Loucy (cell line): ENCODE measurements at regions not wholly inside any gene's neighbourhood (a gene's known extent, or its start where the extent isn't known, plus 50 kb on each side); places are given as distances from the start of the nearest gene placed in this dataset.

Experiments used
- H2AFZ ChIP-seq: fragments of 200-600 bp; sonication (generic); 2 replicates; pipeline ENCODE4 v1.6.0; 2016; ENCODE audit warnings: antibody characterized with exemption, mild to moderate bottlenecking, low read length, moderate library complexity
- H3F3A ChIP-seq: fragments of 200-600 bp; 2 replicates; pipeline ENCODE4 v1.6.0; 2016; ENCODE audit warnings: antibody characterized with exemption, low read depth, mild to moderate bottlenecking
- H3K27me3 ChIP-seq: fragments of 200-600 bp; sonication (generic); 2 replicates; pipeline ENCODE4 v1.6.1; 2014; ENCODE audit warnings: low read length, mild to moderate bottlenecking; ENCODE audit not compliant: insufficient read depth, poor library complexity, severe bottlenecking
- H3K36me3 ChIP-seq: fragments of 200-600 bp; sonication (generic); 2 replicates; pipeline ENCODE4 v1.6.1; 2016; ENCODE audit warnings: low read length; ENCODE audit not compliant: insufficient read depth
- H3K4me1 ChIP-seq: fragments of 200-600 bp; sonication (generic); 2 replicates; pipeline ENCODE4 v1.5.1; 2014; ENCODE audit warnings: low read length, mild to moderate bottlenecking; ENCODE audit not compliant: insufficient read depth, poor library complexity, severe bottlenecking
- H3K4me2 ChIP-seq: fragments of 200-600 bp; sonication (generic); 2 replicates; pipeline ENCODE4 v1.6.0; 2014; ENCODE audit warnings: antibody characterized with exemption, low read length, low read depth, mild to moderate bottlenecking; ENCODE audit not compliant: poor library complexity, severe bottlenecking
- H3K4me3 ChIP-seq: fragments of 200-600 bp; sonication (generic); 2 replicates; pipeline ENCODE4 v1.5.1; 2014; ENCODE audit warnings: low read length, mild to moderate bottlenecking, mixed read lengths; ENCODE audit not compliant: poor library complexity, severe bottlenecking
- H3K79me2 ChIP-seq: fragments of 200-600 bp; sonication (generic); 2 replicates; pipeline ENCODE4 v1.6.1; 2014; ENCODE audit warnings: low read length; ENCODE audit not compliant: insufficient read depth
- H3K9ac ChIP-seq: fragments of 200-600 bp; sonication (generic); 2 replicates; pipeline ENCODE4 v1.6.0; 2014; ENCODE audit warnings: mild to moderate bottlenecking, low read depth, low read length, moderate library complexity; ENCODE audit not compliant: poor library complexity, severe bottlenecking
- H3K9me2 ChIP-seq: fragments of 200-600 bp; sonication (generic); replicated peaks from 2 replicates; pipeline ENCODE4 v1.6.1; 2016; ENCODE audit warnings: low read depth, low read length, mixed read lengths
- H3K9me3 ChIP-seq: fragments of 200-600 bp; sonication (generic); 2 replicates; pipeline ENCODE4 v1.6.1; 2014; ENCODE audit warnings: mild to moderate bottlenecking, antibody characterized with exemption, low read length, low read depth; ENCODE audit not compliant: insufficient read depth
- H4K20me1 ChIP-seq: fragments of 200-600 bp; sonication (generic); 2 replicates; pipeline ENCODE4 v1.6.0; 2014; ENCODE audit warnings: antibody characterized with exemption, low read length, mild to moderate bottlenecking; ENCODE audit not compliant: insufficient read depth, poor library complexity, severe bottlenecking
- EZH2phosphoT487 ChIP-seq: fragments of 200-600 bp; IDR thresholded peaks from 2 replicates; pipeline ENCODE4 v1.6.1; 2018; ENCODE audit warnings: antibody characterized with exemption, mild to moderate bottlenecking, moderate library complexity, borderline replicate concordance
- TF ChIP-seq, protein P1 (sequence below): fragments of 200-600 bp; sonication (generic); conservative IDR thresholded peaks from 2 replicates; pipeline ENCODE4 v1.5.1; 2014; ENCODE audit warnings: mild to moderate bottlenecking, antibody characterized with exemption, low read length

DNA sequence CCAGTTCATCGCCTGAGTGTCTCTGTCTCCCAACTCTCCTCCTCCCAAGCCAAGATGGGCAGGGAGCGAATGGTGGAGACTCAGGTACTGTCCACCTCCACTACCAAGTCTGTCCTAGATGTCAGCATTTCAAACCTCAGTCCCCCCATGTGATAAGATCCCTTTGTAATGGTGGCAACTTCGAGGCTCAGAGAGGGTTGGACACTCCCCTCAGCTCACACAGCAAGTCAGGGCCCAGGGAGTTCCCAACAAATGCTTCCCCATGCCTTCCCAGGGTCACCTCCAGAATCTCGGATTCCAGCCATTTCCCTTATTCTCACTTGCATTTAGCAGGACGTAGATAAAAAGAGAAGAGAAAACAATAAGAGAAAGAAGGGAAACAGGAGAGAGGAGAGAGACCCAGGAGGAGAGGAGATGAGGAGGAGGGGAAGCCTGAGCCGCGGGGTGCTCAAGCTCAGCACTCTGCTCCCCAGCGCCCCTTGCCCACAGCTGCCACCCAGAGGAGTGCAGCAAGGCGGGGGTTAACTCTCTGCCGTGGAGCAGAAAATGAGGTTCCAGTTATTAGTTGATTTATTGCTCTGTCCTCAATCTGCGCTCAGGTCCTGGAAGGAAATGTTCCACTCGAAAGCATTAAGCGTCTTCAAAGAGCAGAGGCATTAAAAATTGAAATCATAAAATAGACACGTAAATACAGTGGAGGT lies 84.1 kb upstream of the LINGO1 start:
- H3K79me2 ChIP-seq, result no peaks in the 10 kb centered on the region
- no peaks in the 10 kb centered on the region for H3K36me3 ChIP-seq
- no peak overlapping the region for H3K9ac ChIP-seq
- no peak overlapping the region for H2AFZ ChIP-seq
- no peaks in the 10 kb centered on the region for H4K20me1 ChIP-seq
- H3F3A ChIP-seq, result no peaks in the 10 kb centered on the region
- H3K4me2 ChIP-seq, result no peak overlapping the region
- H3K9me3 ChIP-seq, result no peaks in the 10 kb centered on the region
- no peaks in the 10 kb centered on the region for H3K9me2 ChIP-seq
- TF ChIP-seq EZH2phosphoT487, result no peak
- TF ChIP-seq, protein P1, sequence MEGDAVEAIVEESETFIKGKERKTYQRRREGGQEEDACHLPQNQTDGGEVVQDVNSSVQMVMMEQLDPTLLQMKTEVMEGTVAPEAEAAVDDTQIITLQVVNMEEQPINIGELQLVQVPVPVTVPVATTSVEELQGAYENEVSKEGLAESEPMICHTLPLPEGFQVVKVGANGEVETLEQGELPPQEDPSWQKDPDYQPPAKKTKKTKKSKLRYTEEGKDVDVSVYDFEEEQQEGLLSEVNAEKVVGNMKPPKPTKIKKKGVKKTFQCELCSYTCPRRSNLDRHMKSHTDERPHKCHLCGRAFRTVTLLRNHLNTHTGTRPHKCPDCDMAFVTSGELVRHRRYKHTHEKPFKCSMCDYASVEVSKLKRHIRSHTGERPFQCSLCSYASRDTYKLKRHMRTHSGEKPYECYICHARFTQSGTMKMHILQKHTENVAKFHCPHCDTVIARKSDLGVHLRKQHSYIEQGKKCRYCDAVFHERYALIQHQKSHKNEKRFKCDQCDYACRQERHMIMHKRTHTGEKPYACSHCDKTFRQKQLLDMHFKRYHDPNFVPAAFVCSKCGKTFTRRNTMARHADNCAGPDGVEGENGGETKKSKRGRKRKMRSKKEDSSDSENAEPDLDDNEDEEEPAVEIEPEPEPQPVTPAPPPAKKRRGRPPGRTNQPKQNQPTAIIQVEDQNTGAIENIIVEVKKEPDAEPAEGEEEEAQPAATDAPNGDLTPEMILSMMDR, result no peak
- H3K4me1 ChIP-seq, result no peaks in the 10 kb centered on the region
- no peaks in the 10 kb centered on the region for H3K27me3 ChIP-seq
- no peak overlapping the region for H3K4me3 ChIP-seq

DNA sequence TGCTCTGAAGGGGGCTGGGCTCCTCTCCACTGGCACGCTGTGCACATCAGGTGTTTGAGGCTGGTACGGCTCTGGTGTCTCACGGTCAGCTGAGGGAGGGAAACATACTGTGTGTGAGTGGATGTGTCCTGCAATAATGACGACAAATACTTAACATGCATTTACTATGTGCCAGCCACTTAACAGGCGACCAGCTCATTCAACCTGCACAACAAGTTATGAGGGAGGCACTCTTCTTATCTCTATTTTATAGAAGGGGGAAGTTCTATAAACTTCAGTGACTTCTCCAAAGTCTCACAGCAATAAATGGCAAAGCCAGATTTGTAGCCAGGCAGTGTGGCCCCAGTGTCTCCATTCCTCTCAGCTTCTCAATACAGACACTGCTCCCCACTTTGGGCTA lies 83.1 kb upstream of the LINGO1 start:
- TF ChIP-seq, protein P1, result no peak
- TF ChIP-seq EZH2phosphoT487, result no peak
- Histone ChIP-seq H3K79me2 (no peaks in the 10 kb centered on the region), H3K4me2 (no peak overlapping the region), H3K4me3 (no peak overlapping the region), H3K4me1 (no peaks in the 10 kb centered on the region), H3K9me2 (no peaks in the 10 kb centered on the region), H3K9me3 (no peaks in the 10 kb centered on the region), H4K20me1 (no peaks in the 10 kb centered on the region), H3K27me3 (no peaks in the 10 kb centered on the region), H3K9ac (no peak overlapping the region), H2AFZ (no peak overlapping the region), H3K36me3 (no peaks in the 10 kb centered on the region), H3F3A (no peaks in the 10 kb centered on the region)

DNA sequence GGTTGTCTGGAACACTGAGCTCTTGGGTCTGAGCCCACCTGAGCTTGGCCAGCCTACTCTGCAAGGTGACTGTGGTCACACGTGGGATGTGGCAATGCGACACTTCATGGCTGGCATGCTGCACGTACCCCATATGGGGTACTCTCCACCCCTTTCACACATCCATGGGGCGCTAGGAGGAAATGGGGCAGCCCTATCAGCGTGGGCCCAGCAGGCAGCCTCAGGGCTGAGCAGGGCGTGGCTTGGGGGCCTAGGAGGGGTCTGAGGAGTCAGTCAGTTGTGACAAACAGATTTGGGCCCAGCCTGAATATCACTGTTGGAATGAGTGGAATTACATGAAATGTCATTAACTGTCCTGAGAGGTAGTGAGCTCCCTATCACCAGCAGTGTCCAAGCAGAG lies 82.3 kb upstream of the LINGO1 start:
- Histone ChIP-seq H3K4me3 (no peak overlapping the region), H2AFZ (no peak overlapping the region), H3K9ac (no peak overlapping the region), H3K4me2 (no peak overlapping the region), H3K9me3 (no peaks in the 10 kb centered on the region), H3K9me2 (no peaks in the 10 kb centered on the region), H4K20me1 (no peaks in the 10 kb centered on the region), H3K4me1 (no peaks in the 10 kb centered on the region), H3K27me3 (no peaks in the 10 kb centered on the region), H3K36me3 (no peaks in the 10 kb centered on the region), H3F3A (no peaks in the 10 kb centered on the region), H3K79me2 (no peaks in the 10 kb centered on the region)
- TF ChIP-seq, protein P1, result no peak
- no peak for TF ChIP-seq EZH2phosphoT487
